Activated naive CD8-positive, alpha-beta T cell treated with anti-CD3 and anti-CD28 coated beads, Interleukin-2, amount 50 U/mL, for 24 hours (primary cell): ENCODE measurements at regions not wholly inside any gene's neighbourhood (a gene's known extent, or its start where the extent isn't known, plus 50 kb on each side); places are given as distances from the start of the nearest gene placed in this dataset.

Source experiments
- ATAC-seq: fragments of 150-1000 bp; cut with Tn5 transposase; one replicate; pipeline ENCODE4 v1.10.0; 2021
- DNase-seq: peaks from one replicate; pipeline ENCODE4 v3.0.0; 2021
- H3K27ac Mint-ChIP-seq: one replicate; pipeline ENCODE4 v1.8.0; 2021; ENCODE audit warnings: mild to moderate bottlenecking, mixed read lengths
- H3K27me3 Mint-ChIP-seq: one replicate; pipeline ENCODE4 v1.8.0; 2021; ENCODE audit warnings: mixed read lengths
- H3K36me3 Mint-ChIP-seq: one replicate; pipeline ENCODE4 v1.8.0; 2021; ENCODE audit warnings: low read depth, mixed read lengths
- H3K4me1 Mint-ChIP-seq: one replicate; pipeline ENCODE4 v1.8.0; 2021; ENCODE audit warnings: mixed read lengths
- H3K4me3 Mint-ChIP-seq: one replicate; pipeline ENCODE4 v1.8.0; 2021; ENCODE audit warnings: mild to moderate bottlenecking, moderate library complexity, mixed read lengths
- H3K9me3 Mint-ChIP-seq: one replicate; pipeline ENCODE4 v1.8.0; 2021; ENCODE audit warnings: mixed read lengths

DNA sequence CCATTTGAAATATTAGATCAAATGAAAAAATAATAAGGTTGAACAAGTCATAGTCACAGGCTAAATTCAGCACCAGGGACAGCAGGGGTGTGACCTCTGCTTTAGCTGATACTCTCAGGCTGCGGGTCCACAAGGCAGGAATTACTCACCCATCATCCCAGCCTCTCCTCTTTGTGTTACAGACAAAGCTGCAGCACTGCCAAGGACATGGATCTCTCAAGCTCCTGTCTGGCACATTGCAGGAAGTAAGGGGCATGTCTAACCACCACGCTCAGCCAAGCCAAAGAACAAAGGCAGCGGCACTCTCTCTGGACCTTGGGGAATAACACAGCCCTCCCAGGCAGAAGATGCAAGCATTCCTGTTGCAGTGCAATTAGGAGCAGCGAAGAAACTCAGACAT is 783.8 kb downstream of the VRK1 start:
- Mint-ChIP-seq H3K27ac (no peak overlapping the region), H3K36me3 (no peaks in the 10 kb centered on the region), H3K4me1 (no peaks in the 10 kb centered on the region), H3K4me3 (no peak overlapping the region), H3K9me3 (no peaks in the 10 kb centered on the region), H3K27me3 (no peaks in the 10 kb centered on the region)
- ATAC-seq (no peak), DNase-seq (no peak)

- no peaks in the 10 kb centered on the region for H3K9me3 Mint-ChIP-seq
- H3K4me1 Mint-ChIP-seq = no peaks in the 10 kb centered on the region
- no peak for DNase-seq
- ATAC-seq = no peak
- H3K36me3 Mint-ChIP-seq = no peaks in the 10 kb centered on the region
- no peak overlapping the region for H3K27ac Mint-ChIP-seq
- no peaks in the 10 kb centered on the region for H3K27me3 Mint-ChIP-seq
- no peak overlapping the region for H3K4me3 Mint-ChIP-seq
These were observed 784.8 kb downstream of the VRK1 start for GRCh38 chr14:97582022-97582421.

DNA sequence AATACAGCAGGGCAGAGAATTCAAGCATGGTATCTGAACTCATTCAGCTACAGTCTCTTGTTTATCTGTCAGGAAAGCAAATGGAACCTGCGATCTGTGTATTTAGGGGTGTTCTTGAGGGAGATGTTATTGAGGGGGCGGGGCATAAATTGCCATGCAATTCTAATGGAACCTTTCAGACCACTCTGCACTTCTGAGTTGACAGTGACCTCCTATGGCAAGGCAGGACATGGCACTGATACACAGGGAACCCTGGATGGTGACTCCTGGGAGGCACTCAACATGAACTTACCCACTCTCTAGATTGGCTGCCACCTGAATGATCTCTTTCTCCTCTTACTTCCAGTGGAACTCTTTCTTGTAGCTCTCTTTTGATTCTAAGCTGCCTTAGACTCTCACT is 787.3 kb downstream of the VRK1 start:
- Mint-ChIP-seq H3K27ac (no peak overlapping the region), H3K27me3 (no peaks in the 10 kb centered on the region), H3K36me3 (no peaks in the 10 kb centered on the region), H3K4me1 (peaks cover 8% of the 10 kb centered on the region), H3K9me3 (peaks cover 6% of the 10 kb centered on the region), H3K4me3 (no peak overlapping the region)
- ATAC-seq = no peak
- no peak for DNase-seq

GRCh38 chr14:97592341-97592980 is 795.3 kb downstream of the VRK1 start:
- H3K27me3 Mint-ChIP-seq = no peaks in the 10 kb centered on the region
- ATAC-seq = no peak
- no peak overlapping the region for H3K4me3 Mint-ChIP-seq
- no peak for DNase-seq
- H3K27ac Mint-ChIP-seq = no peak overlapping the region
- no peaks in the 10 kb centered on the region for H3K36me3 Mint-ChIP-seq
- H3K9me3 Mint-ChIP-seq = peaks cover 16% of the 10 kb centered on the region
- H3K4me1 Mint-ChIP-seq = peaks cover 27% of the 10 kb centered on the region

DNA sequence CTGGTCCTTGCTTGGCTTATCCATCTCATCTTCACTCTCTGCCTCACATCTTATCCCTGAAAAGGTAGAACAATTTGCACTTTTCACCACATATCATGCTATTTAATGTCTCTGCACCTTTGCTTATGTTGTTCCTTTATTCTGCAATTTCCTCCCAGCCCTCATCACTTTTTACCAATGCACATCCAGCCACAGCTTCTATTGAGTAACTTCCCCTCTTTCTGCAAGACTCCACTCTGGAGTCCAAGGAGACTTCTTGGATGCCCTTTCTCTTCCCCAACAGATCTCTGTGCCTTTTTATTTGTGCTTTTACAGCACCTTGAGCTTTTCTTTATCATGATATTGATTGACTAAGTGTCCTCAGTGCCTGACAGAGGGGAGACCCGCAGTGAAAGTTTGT is 797.1 kb downstream of the VRK1 start:
- Mint-ChIP-seq H3K27me3 (no peaks in the 10 kb centered on the region), H3K9me3 (peaks cover 10% of the 10 kb centered on the region), H3K36me3 (no peaks in the 10 kb centered on the region), H3K27ac (no peak overlapping the region), H3K4me1 (peaks cover 21% of the 10 kb centered on the region), H3K4me3 (no peak overlapping the region)
- ATAC-seq (no peak), DNase-seq (no peak)

GRCh38 chr14:97602438-97603117 is 805.4 kb downstream of the VRK1 start:
- no peaks in the 10 kb centered on the region for H3K27me3 Mint-ChIP-seq
- no peaks in the 10 kb centered on the region for H3K36me3 Mint-ChIP-seq
- DNase-seq (peak; percentile 37), ATAC-seq (peak; percentile 68)
- H3K4me3 Mint-ChIP-seq = no peak overlapping the region
- peaks cover 15% of the 10 kb centered on the region for H3K4me1 Mint-ChIP-seq
- peaks cover 13% of the 10 kb centered on the region for H3K9me3 Mint-ChIP-seq
- no peak overlapping the region for H3K27ac Mint-ChIP-seq

DNA sequence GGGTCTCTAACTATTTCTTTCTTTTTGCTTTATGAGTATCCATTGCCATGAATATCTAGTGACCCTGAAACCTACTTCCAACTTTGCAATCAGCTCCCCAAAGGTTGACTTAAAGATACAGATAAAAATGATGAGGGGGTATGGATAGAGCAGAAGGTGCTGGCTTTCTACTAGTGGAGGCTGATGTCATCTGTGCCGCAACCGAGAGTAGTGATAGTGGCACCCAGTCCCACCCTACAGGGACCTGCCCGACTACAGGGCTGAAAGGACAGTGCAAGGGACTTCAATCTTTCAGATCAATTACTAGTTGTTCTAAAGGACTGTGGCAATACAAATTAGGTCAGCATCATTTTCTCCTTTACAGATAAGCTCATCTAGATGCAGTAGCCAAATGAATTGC is 806.0 kb downstream of the VRK1 start:
- H3K36me3 Mint-ChIP-seq = no peaks in the 10 kb centered on the region
- ATAC-seq (peak; percentile 83), DNase-seq (peak; percentile 22)
- no peaks in the 10 kb centered on the region for H3K27me3 Mint-ChIP-seq
- peaks cover 13% of the 10 kb centered on the region for H3K9me3 Mint-ChIP-seq
- H3K4me3 Mint-ChIP-seq = no peak overlapping the region
- H3K27ac Mint-ChIP-seq = no peak overlapping the region
- peaks cover 15% of the 10 kb centered on the region for H3K4me1 Mint-ChIP-seq

DNA sequence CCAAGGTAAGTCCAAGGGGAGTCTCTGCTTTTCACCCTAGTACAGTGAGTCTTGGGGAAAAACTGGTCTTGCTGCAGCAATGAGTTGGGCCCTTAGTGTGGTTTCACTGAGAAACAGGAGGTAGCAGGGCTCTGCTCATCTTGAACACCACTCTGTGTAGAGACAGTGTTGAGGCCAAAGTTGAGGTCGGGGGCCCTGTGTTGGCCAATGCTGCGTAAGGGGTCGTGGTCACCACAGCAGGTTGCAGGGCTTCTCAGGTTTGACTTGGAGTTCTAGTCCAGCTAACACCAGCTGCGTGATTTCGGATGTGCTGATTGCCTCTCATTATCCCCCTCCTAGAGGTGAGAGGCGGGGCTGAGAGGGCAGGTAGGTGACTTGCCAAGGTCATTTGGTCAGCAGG is 807.5 kb downstream of the VRK1 start:
- DNase-seq (no peak), ATAC-seq (no peak)
- Mint-ChIP-seq H3K9me3 (peaks cover 13% of the 10 kb centered on the region), H3K4me3 (no peak overlapping the region), H3K36me3 (no peaks in the 10 kb centered on the region), H3K27me3 (no peaks in the 10 kb centered on the region), H3K27ac (no peak overlapping the region), H3K4me1 (peaks cover 15% of the 10 kb centered on the region)

DNA sequence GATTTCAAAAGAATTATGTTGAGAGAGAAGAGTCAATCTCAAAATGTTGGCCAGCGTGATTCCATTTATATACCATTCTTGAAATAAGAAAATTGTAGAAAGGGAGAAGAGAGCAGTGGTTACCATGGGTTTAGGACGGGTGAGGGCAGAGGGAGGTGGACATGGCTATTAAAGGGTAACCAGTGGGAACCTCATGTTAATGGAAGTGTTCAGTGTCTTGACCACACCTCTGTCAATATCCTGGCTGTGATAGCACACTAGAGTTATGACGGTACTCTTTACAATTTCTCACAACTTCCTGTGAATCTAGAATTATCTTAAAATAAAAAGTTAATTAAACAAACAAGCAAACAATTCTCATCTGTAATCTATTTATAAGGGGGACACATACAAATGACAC is 821.2 kb downstream of the VRK1 start:
- DNase-seq (no peak), ATAC-seq (no peak)
- Mint-ChIP-seq H3K27ac (no peak overlapping the region), H3K4me1 (peaks cover 44% of the 10 kb centered on the region), H3K4me3 (peak overlapping the region; percentile 34), H3K36me3 (peaks cover 15% of the 10 kb centered on the region), H3K27me3 (no peaks in the 10 kb centered on the region), H3K9me3 (peaks cover 24% of the 10 kb centered on the region)

DNA sequence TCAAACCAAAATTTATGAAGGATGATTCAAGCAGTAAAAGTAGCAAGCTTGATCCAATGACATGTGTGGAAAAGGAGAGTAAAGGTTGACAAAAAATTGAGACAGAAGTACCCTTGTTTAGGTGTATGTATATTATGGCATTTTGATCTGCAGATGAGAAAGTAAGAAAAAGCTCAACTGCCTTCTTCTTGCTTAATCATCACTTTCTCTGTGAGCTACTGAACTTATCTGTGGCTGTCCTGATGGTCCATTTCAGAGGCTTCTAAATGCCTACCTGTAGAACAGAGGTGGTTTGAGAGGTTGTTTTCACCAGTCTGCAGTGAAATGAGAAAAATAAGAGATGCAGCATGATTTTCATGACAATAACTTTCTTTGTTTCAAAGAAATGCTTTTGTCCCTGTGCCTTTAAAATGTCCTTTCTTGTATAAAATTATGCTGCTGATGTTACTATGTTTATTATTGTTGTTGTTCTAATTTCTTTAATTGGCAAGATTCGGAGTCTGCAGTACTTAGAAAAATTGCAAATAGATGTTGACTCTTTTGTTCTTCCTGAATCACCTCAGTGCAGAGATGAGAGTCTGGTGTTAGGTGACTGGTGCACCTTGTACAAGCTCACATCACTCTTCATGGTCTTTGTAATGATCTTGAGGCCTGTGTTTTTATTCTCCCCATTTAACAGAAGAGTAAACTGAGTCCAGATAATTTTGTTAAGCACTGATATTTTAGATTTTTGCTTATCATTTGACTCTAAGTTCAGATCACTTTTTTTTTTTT is 821.9 kb downstream of the VRK1 start:
- peaks cover 44% of the 10 kb centered on the region for H3K4me1 Mint-ChIP-seq
- DNase-seq (no peak), ATAC-seq (no peak)
- H3K9me3 Mint-ChIP-seq = peaks cover 19% of the 10 kb centered on the region
- H3K36me3 Mint-ChIP-seq = peaks cover 12% of the 10 kb centered on the region
- H3K27me3 Mint-ChIP-seq = no peaks in the 10 kb centered on the region
- H3K4me3 Mint-ChIP-seq = peak overlapping the region; percentile 34
- peak overlapping the region; percentile 83 for H3K27ac Mint-ChIP-seq

DNA sequence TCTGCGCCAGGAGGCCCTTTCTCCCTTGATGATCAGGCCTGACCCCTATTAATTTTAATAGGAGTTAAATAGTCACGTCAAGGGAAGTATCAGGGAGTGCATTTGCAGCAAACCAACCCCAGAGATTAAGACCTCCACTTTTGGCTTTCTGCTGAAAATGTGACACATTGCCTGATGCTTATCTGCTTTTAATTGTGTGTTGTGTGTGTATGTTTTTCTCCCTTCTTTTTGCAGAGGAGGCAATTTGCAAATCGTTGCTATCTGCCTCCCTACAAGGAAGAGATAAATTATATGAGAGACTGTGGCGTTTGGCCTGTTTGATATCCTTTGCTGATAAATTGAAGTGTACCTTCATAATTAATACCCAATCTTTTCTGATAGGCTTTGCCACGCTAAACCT is 822.9 kb downstream of the VRK1 start:
- no peak for ATAC-seq
- Mint-ChIP-seq H3K4me3 (peak overlapping the region; percentile 81), H3K27me3 (no peaks in the 10 kb centered on the region), H3K4me1 (peaks cover 44% of the 10 kb centered on the region), H3K9me3 (peaks cover 12% of the 10 kb centered on the region), H3K36me3 (peaks cover 6% of the 10 kb centered on the region), H3K27ac (peak overlapping the region; percentile 83)
- no peak for DNase-seq

DNA sequence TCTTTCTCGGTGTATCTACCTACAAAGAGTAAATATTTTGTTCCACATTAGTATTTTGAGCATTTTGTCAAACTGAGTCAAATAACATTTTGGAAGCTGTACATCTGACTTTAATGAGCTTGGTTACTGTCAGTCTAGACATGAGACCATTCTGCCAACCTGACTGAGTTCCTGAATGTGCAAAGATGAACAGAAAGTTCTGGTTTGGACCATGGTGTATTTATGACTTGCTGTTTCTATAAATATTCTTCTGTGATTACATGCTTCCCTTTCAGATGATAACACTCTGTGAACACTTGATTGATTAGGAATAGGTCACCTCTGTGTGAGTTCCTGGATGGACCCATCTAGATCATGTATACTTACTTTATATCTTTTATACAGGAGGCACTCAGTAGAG is 827.8 kb downstream of the VRK1 start:
- Mint-ChIP-seq H3K36me3 (peaks cover 1% of the 10 kb centered on the region), H3K27me3 (no peaks in the 10 kb centered on the region), H3K4me3 (no peak overlapping the region), H3K4me1 (peaks cover 16% of the 10 kb centered on the region), H3K27ac (no peak overlapping the region), H3K9me3 (peaks cover 7% of the 10 kb centered on the region)
- ATAC-seq = no peak
- DNase-seq = no peak

DNA sequence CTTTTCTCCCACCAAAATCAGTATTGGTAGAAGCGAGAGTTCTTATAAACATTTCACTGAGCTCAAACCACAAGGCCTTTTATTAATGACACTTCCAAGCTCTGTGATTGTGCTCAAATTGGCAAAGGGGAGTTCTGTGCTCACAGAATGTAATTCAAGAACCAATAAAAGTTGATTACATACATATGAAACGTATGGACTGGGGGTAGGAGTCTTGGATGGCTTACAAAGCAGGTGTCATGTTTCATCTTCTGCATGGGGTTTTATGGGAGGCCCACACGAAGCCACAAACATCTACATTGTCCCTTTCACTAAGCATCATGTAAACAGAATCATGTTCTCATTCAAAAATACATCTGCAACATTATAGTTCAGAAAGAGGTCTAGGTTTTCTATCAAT is 828.3 kb downstream of the VRK1 start:
- Mint-ChIP-seq H3K9me3 (peaks cover 7% of the 10 kb centered on the region), H3K27me3 (no peaks in the 10 kb centered on the region), H3K27ac (no peak overlapping the region), H3K36me3 (peaks cover 1% of the 10 kb centered on the region), H3K4me1 (peaks cover 11% of the 10 kb centered on the region), H3K4me3 (no peak overlapping the region)
- no peak for ATAC-seq
- no peak for DNase-seq

- peaks cover 1% of the 10 kb centered on the region for H3K36me3 Mint-ChIP-seq
- ATAC-seq (no peak), DNase-seq (no peak)
- H3K27me3 Mint-ChIP-seq = no peaks in the 10 kb centered on the region
- H3K9me3 Mint-ChIP-seq = peaks cover 7% of the 10 kb centered on the region
- no peak overlapping the region for H3K27ac Mint-ChIP-seq
- no peak overlapping the region for H3K4me3 Mint-ChIP-seq
- H3K4me1 Mint-ChIP-seq = peaks cover 5% of the 10 kb centered on the region
These were observed 828.9 kb downstream of the VRK1 start for GRCh38 chr14:97626088-97626487.

DNA sequence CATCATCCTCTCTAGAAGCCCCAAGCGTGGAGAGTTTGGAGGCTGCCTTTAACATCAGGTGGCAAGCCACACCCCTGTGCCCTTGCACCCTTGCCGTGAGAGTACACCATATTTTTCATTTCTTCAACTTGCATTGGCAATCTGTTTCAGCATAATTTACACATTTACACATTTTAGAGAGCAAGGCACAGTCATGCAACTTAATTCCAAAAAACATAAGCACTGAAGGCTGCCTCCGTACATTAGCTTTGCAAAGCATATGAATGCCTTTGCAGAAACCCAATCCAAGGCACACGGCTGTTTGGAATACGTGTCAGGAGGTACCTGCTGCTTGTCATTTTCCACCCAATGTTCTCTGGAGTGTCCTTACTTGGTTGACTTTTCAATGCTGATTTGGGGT is 833.1 kb downstream of the VRK1 start:
- Mint-ChIP-seq H3K27ac (no peak overlapping the region), H3K27me3 (no peaks in the 10 kb centered on the region), H3K9me3 (no peaks in the 10 kb centered on the region), H3K36me3 (no peaks in the 10 kb centered on the region), H3K4me1 (peaks cover 13% of the 10 kb centered on the region), H3K4me3 (no peak overlapping the region)
- ATAC-seq = no peak
- DNase-seq = no peak
